K562 (cell line): ENCODE measurements at regions not wholly inside any gene's neighbourhood (a gene's known extent, or its start where the extent isn't known, plus 50 kb on each side); places are given as distances from the start of the nearest gene placed in this dataset.

Source experiments
- ATAC-seq: fragments of 200-7000 bp; cut with Tn5 transposase; 3 replicates; pipeline ENCODE4 v1.9.1; 2020; ENCODE audit warnings: moderate library complexity
- BruUV-seq: library from RNA; stranded (reverse); fragments of 400-500 nt; replicated peaks from 2 replicates; lab custom pipeline; 2021; lab: Mats Ljungman, UMichigan
- CTCF ChIA-PET: fragments of 300-600 bp; formaldehyde crosslinking; extraction: SDS; loops from one replicate; lab custom pipeline; 2021; ENCODE audit warnings: low intra/inter-chr PET ratio; lab: Yijun Ruan, JAX
- POLR2A ChIA-PET: fragments of 300-600, 350-650 bp; sonication (Branson Sonifier 250); formaldehyde crosslinking; extraction: SDS; loops from one replicate; lab custom pipeline; 2021; ENCODE audit warnings: antibody characterized with exemption, inconsistent platforms; lab: Yijun Ruan, JAX
- DNase-seq, 4 experiments: peaks; one replicate each; pipeline versions ENCODE4 v3.0.0 to v3.0.0-alpha.2; 2011 to 2018; ENCODE audit warnings: low spot score in 3 of 4, mixed read lengths in 3 of 4; ENCODE audit errors: extremely low read depth in 1 of 4
- FAIRE-seq: peaks from 2 replicates; lab custom pipeline; 2011; peaks lifted over from hg19 to GRCh38; lab: Jason Lieb, UNC
- H2AFZ ChIP-seq: 2 replicates; pipeline ENCODE4 v1.6.0; 2011; ENCODE audit warnings: low read depth, low read length, control low read depth, inconsistent platforms
- H3K27ac ChIP-seq: fragments of 200-600 bp; 3 replicates; pipeline ENCODE4 v1.8.0; 2011; ENCODE audit warnings: low read depth, mild to moderate bottlenecking, control low read depth, inconsistent platforms, low read length, moderate library complexity, mixed read lengths; ENCODE audit errors: extremely low read depth
- H3K27me3 ChIP-seq, 2 experiments: fragments of 300-600 bp in 1 of 2; 2 replicates in 1 of 2; 3 replicates in 1 of 2; pipeline versions ENCODE4 v1.6.0 to v1.8.0; 2011; ENCODE audit warnings: inconsistent platforms in 2 of 2, low read length in 2 of 2, mild to moderate bottlenecking in 1 of 2, mixed read lengths in 1 of 2, moderate library complexity in 1 of 2; ENCODE audit not compliant: control insufficient read depth in 2 of 2, insufficient read depth in 2 of 2
- H3K36me3 ChIP-seq: fragments of 300-600 bp; 3 replicates; pipeline ENCODE4 v1.8.0; 2011; ENCODE audit warnings: mild to moderate bottlenecking, low read length, inconsistent platforms; ENCODE audit not compliant: control insufficient read depth, insufficient read depth
- H3K4me1 ChIP-seq, 2 experiments: fragments of 200-600 bp in 1 of 2; replicated peaks in 1 of 2; 2 replicates in 1 of 2; 3 replicates in 1 of 2; pipeline versions ENCODE4 v1.5.1 to v1.8.0; 2011; ENCODE audit warnings: inconsistent platforms in 2 of 2, low read length in 2 of 2, mild to moderate bottlenecking in 1 of 2, mixed read lengths in 1 of 2, moderate library complexity in 1 of 2; ENCODE audit not compliant: control insufficient read depth in 2 of 2, insufficient read depth in 2 of 2
- H3K4me2 ChIP-seq: 2 replicates; pipeline ENCODE4 v1.6.1; 2011; ENCODE audit warnings: low read length, control low read depth, inconsistent platforms, mixed read lengths; ENCODE audit not compliant: insufficient read depth
- H3K4me3 ChIP-seq: fragments of 200-600 bp; sonication (generic), shearing (Covaris generic); 2 replicates; pipeline ENCODE4 v1.5.1; 2016; ENCODE audit warnings: control low read depth, inconsistent platforms
- H3K79me2 ChIP-seq: fragments of 200-600 bp; 3 replicates; pipeline ENCODE4 v1.8.0; 2011; ENCODE audit warnings: low read length, inconsistent platforms; ENCODE audit not compliant: control insufficient read depth, insufficient read depth
- H3K9ac ChIP-seq, 2 experiments: 2 replicates each; pipeline versions ENCODE4 v1.6.0 to v1.6.1; 2011; ENCODE audit warnings: low read depth in 2 of 2, low read length in 2 of 2, control low read depth in 1 of 2, inconsistent platforms in 1 of 2, mild to moderate bottlenecking in 1 of 2, mixed read lengths in 1 of 2; ENCODE audit not compliant: insufficient read depth in 1 of 2
- H3K9me1 ChIP-seq: one replicate; pipeline ENCODE4 v1.6.0; 2011; ENCODE audit warnings: inconsistent platforms, mild to moderate bottlenecking, low read length, moderate library complexity; ENCODE audit not compliant: control insufficient read depth, insufficient read depth
- H3K9me3 ChIP-seq: replicated peaks from 2 replicates; pipeline ENCODE4 v1.5.1; 2011; ENCODE audit warnings: low read depth, low read length, inconsistent platforms; ENCODE audit not compliant: control insufficient read depth, insufficient read depth
- H4K20me1 ChIP-seq: replicated peaks from 2 replicates; pipeline ENCODE4 v1.6.1; 2011; ENCODE audit warnings: low read length, inconsistent platforms, mixed read lengths; ENCODE audit not compliant: control insufficient read depth, insufficient read depth
- WGBS: fragments of 100-300 bp; shearing (Covaris generic); methylation state at CpG from one replicate; pipeline ENCODE4 v1.1.6; 2016; ENCODE audit warnings: low coverage, mixed read lengths; ENCODE audit not compliant: insufficient coverage; ENCODE audit errors: missing lambda C conversion rate; 5-methylcytosine and 5-hydroxymethylcytosine counted together
- in situ Hi-C: fragments of 300-500 bp; cut with MboI; formaldehyde crosslinking; loops from 4 replicates; pipeline ENCODE4 v1.15.0; 2018; ENCODE audit warnings: inconsistent platforms, mixed read lengths
- intact Hi-C: fragments of 100-400 bp; cut with micrococcal nuclease; formaldehyde crosslinking; loops from 2 replicates; pipeline ENCODE4 v1.14.2; 2022
- TF ChIP-seq, protein P1 (sequence below): IDR thresholded peaks from 3 replicates; pipeline ENCODE4 v1.6.1; 2011; ENCODE audit warnings: borderline replicate concordance, mild to moderate bottlenecking; ENCODE audit not compliant: insufficient read length, insufficient read depth
- TF ChIP-seq, protein P2 (sequence below): sonication (generic); formaldehyde crosslinking; IDR thresholded peaks from 2 replicates; pipeline ENCODE4 v1.5.0; 2020; ENCODE audit warnings: missing genetic modification reagents

DNA sequence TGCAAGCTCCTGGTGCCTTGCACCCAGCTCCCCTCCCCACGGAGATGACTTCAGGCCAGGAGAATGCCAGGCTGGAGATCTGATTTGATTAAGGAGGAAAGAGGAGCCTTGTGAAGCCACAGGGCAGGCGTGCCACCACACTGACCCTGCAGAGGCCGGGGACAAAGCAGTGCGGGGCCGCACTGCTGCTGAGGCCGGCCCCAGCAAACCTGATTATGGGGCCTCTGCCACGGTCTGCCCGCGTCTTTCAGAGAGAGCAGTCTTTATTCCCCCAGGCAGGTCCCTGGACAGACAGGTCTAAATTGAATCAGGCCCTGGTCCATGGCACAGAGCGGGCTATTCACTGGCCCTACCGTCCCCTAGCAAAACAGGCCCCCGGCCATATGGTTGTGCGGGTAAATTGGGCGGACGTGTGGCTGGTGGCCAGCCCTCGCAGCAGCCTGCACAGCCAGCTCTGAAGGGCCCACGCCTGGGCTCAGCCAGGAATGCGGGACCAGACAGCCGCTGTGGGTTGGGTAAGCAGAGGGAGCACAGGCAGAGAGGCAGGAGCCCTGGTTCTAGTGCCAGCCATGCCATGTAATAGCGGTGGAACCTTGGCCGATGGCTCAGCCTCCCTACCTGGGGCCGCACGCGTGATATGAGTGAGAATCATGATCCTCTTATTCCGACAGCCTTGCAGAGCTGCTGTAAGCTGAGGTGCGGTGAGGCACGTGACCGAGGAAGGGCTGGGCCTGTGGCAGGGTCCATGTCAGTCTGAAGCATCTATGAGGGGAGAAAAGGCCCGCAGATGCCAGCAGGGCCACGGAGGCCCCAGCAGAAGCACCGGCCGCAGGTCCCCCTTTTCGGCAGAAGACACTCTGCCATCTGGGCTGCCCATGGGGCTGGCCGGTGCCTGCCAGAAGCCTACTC, 97.3 kb upstream of the MYCN start:
- in situ Hi-C loops, result no loop called here
- ChIA-PET POLR2A (no interaction called here), CTCF (no interaction called here)
- no TSS peak for BruUV-seq
- Histone ChIP-seq H3K79me2 (no peaks in the 10 kb centered on the region), H2AFZ (no peak overlapping the region), H3K4me1 (peaks cover 0 to 5% of the 10 kb centered on the region in 2 experiments; a peak in 1 of 5 replicates), H3K36me3 (no peaks in the 10 kb centered on the region), H3K4me2 (no peak overlapping the region), H3K9me3 (no peaks in the 10 kb centered on the region), H3K9me1 (no peaks in the 10 kb centered on the region), H3K27ac (no peak overlapping the region), H3K27me3 (peaks cover 18 to 64% of the 10 kb centered on the region in 2 experiments; a peak in 4 of 5 replicates), H4K20me1 (peaks cover 5% of the 10 kb centered on the region; the same call in 1 of the 2 replicates), H3K9ac (no peak overlapping the region), H3K4me3 (no peak overlapping the region)
- DNase-seq, result no peak
- under 1% methylated on average over 34 of the region's 34 CpGs for WGBS
- TF ChIP-seq, protein P1, sequence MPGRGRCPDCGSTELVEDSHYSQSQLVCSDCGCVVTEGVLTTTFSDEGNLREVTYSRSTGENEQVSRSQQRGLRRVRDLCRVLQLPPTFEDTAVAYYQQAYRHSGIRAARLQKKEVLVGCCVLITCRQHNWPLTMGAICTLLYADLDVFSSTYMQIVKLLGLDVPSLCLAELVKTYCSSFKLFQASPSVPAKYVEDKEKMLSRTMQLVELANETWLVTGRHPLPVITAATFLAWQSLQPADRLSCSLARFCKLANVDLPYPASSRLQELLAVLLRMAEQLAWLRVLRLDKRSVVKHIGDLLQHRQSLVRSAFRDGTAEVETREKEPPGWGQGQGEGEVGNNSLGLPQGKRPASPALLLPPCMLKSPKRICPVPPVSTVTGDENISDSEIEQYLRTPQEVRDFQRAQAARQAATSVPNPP, result no peak
- TF ChIP-seq, protein P2, sequence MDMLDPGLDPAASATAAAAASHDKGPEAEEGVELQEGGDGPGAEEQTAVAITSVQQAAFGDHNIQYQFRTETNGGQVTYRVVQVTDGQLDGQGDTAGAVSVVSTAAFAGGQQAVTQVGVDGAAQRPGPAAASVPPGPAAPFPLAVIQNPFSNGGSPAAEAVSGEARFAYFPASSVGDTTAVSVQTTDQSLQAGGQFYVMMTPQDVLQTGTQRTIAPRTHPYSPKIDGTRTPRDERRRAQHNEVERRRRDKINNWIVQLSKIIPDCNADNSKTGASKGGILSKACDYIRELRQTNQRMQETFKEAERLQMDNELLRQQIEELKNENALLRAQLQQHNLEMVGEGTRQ (CRISPR knock-in tag), result peak; percentile 37
- FAIRE-seq, result no peak
- no peak for ATAC-seq
- intact Hi-C loops, result no loop called here
